Transverse colon (tissue), 4 donors: ENCODE measurements at regions not wholly inside any gene's neighbourhood (a gene's known extent, or its start where the extent isn't known, plus 50 kb on each side); places are given as distances from the start of the nearest gene placed in this dataset.

Source experiments
- DNase-seq: peaks from one replicate; pipeline ENCODE4 v3.0.0-alpha.2; 2019
- H3K27ac ChIP-seq, 4 donors: fragments of 200-600 bp; sonication (generic); 2 replicates each; pipeline ENCODE4 v1.5.1; 2016 to 2018; ENCODE audit warnings: inconsistent platforms in 4 of 4
- H3K27me3 ChIP-seq: fragments of 200-600 bp; sonication (generic); 2 replicates; pipeline ENCODE4 v1.5.1; 2017; ENCODE audit warnings: inconsistent platforms
- H3K36me3 ChIP-seq, 4 donors: fragments of 200-600 bp; sonication (generic); 2 replicates each; pipeline ENCODE4 v1.5.1; 2017 to 2019; ENCODE audit warnings: inconsistent platforms in 4 of 4
- H3K4me1 ChIP-seq, 4 donors: fragments of 200-600 bp; sonication (generic); 2 replicates each; pipeline ENCODE4 v1.5.1; 2017 to 2020; ENCODE audit warnings: inconsistent platforms in 4 of 4
- H3K4me3 ChIP-seq, 4 donors: fragments of 200-600 bp; sonication (generic); 1 replicate in 1 of 4; 2 replicates in 3 of 4; pipeline versions ENCODE4 v1.5.1 to v1.6.1; 2017 to 2019; ENCODE audit warnings: inconsistent platforms in 4 of 4
- H3K9me3 ChIP-seq, 2 donors: fragments of 200-600 bp; sonication (generic); 2 replicates each; pipeline ENCODE4 v1.5.1; 2017 to 2019; ENCODE audit warnings: inconsistent platforms in 2 of 2
- CTCF ChIP-seq, 5 experiments: fragments of 200-600 bp in 3 of 5; fragments of 450-650 bp in 2 of 5; sonication (generic) in 3 of 5; IDR thresholded peaks; 1 replicate in 2 of 5; 2 replicates in 3 of 5; pipeline ENCODE4 v1.5.1; 2016 to 2017; ENCODE audit warnings: antibody characterized with exemption in 5 of 5, inconsistent platforms in 3 of 5, mild to moderate bottlenecking in 2 of 5, moderate library complexity in 1 of 5
- EP300 ChIP-seq: sonication (generic); formaldehyde crosslinking; IDR thresholded peaks from one replicate; pipeline ENCODE4 v1.6.1; 2017; ENCODE audit warnings: antibody characterized with exemption, low read depth
- POLR2A ChIP-seq: fragments of 450-650 bp; IDR thresholded peaks from one replicate; pipeline ENCODE4 v1.6.1; 2016; ENCODE audit warnings: antibody characterized with exemption, mild to moderate bottlenecking, moderate library complexity
- POLR2AphosphoS5 ChIP-seq, 3 donors: sonication (generic); formaldehyde crosslinking; IDR thresholded peaks; one replicate each; pipeline ENCODE4 v1.6.1; 2016; ENCODE audit warnings: antibody characterized with exemption in 3 of 3
- whole genome bisulfite sequencing, 2 donors: methylation state at CpG; one replicate each; pipeline ENCODE4 v1.1.5; 2018; ENCODE audit warnings: low coverage in 1 of 2; 5-methylcytosine and 5-hydroxymethylcytosine counted together
- in situ Hi-C, 4 donors: fragments of 200-750 bp; cut with MboI; loops; one replicate each; pipeline versions ENCODE4 v1.15.0 to v1.15.1; 2017; ENCODE audit warnings: low sequenced_read_pairs in 3 of 4, low pct_ligation_motif_present in 1 of 4, low pct_unique_long_range_greater_than_20kb in 1 of 4
- intact Hi-C: fragments of 100-400 bp; cut with DNase I; formaldehyde crosslinking; loops from one replicate; pipeline ENCODE4 v1.15.1; 2023; ENCODE audit warnings: low total_unique reads

- Histone ChIP-seq H3K4me1 (no peaks in the 10 kb centered on the region), H3K4me3 (no peak overlapping the region), H3K9me3 (no peaks in the 10 kb centered on the region), H3K27me3 (no peaks in the 10 kb centered on the region), H3K27ac (no peak overlapping the region), H3K36me3 (no peaks in the 10 kb centered on the region)
- DNase-seq, result no peak
- in situ Hi-C loops (no loop called here), intact Hi-C loops (no loop called here)
- WGBS, 2 donors, result 87% methylated on average over 1 of the region's 1 CpG; no CpG with 5 or more reads in 1 of the 2 donors
- TF ChIP-seq EP300 (no peak), CTCF (IDR thresholded peaks at IDR 0.05) (no peak), POLR2AphosphoS5 (IDR thresholded peaks at IDR 0.05) (no peak), POLR2A (no peak)
These were observed 582.3 kb upstream of the CNTNAP2 start for GRCh38 chr7:145534301-145534700.

- H3K36me3 ChIP-seq, result no peaks in the 10 kb centered on the region
- TF ChIP-seq CTCF (IDR thresholded peaks at IDR 0.05) (no peak), EP300 (no peak), POLR2A (no peak), POLR2AphosphoS5 (IDR thresholded peaks at IDR 0.05) (no peak)
- H3K9me3 ChIP-seq, result no peaks in the 10 kb centered on the region
- 67 to 71% methylated on average over 3 of the region's 3 CpGs for WGBS, 2 donors
- DNase-seq, result no peak
- H3K27ac ChIP-seq, result no peak overlapping the region
- in situ Hi-C loops (no loop called here), intact Hi-C loops (no loop called here)
- no peaks in the 10 kb centered on the region for H3K27me3 ChIP-seq
- H3K4me1 ChIP-seq, result no peaks in the 10 kb centered on the region
- no peak overlapping the region for H3K4me3 ChIP-seq
These were observed 596.3 kb upstream of the CNTNAP2 start for GRCh38 chr7:145520284-145520683.

GRCh38 chr7:145511004-145511403 is 605.6 kb upstream of the CNTNAP2 start:
- no peak for TF ChIP-seq POLR2A
- no peak for TF ChIP-seq EP300
- TF ChIP-seq POLR2AphosphoS5 (IDR thresholded peaks at IDR 0.05), result no peak
- TF ChIP-seq CTCF (IDR thresholded peaks at IDR 0.05), result no peak
- no peak overlapping the region for H3K27ac ChIP-seq
- H3K36me3 ChIP-seq, result no peaks in the 10 kb centered on the region
- WGBS, 2 donors, result 50 to 76% methylated on average over 2 of the region's 2 CpGs
- DNase-seq, result no peak
- intact Hi-C loops, result no loop called here
- peaks cover 0 to 3% of the 10 kb centered on the region in 2 donors for H3K9me3 ChIP-seq
- H3K4me3 ChIP-seq, result no peak overlapping the region
- in situ Hi-C loops, result no loop called here
- no peaks in the 10 kb centered on the region for H3K4me1 ChIP-seq
- no peaks in the 10 kb centered on the region for H3K27me3 ChIP-seq

GRCh38 chr7:145497911-145498525 is 618.6 kb upstream of the CNTNAP2 start:
- Histone ChIP-seq H3K9me3 (no peaks in the 10 kb centered on the region), H3K4me3 (no peak overlapping the region), H3K27ac (no peak overlapping the region), H3K36me3 (no peaks in the 10 kb centered on the region), H3K4me1 (no peaks in the 10 kb centered on the region), H3K27me3 (no peaks in the 10 kb centered on the region)
- DNase-seq, result no peak
- intact Hi-C loops (no loop called here), in situ Hi-C loops (no loop called here)
- peak in 1 of 3 donors; percentile 22 for TF ChIP-seq POLR2AphosphoS5 (IDR thresholded peaks at IDR 0.05)
- no peak for TF ChIP-seq EP300
- 58 to 68% methylated on average over 3 of the region's 3 CpGs for WGBS, 2 donors

- H3K27ac ChIP-seq, result no peak overlapping the region
- H3K4me3 ChIP-seq, result no peak overlapping the region
- in situ Hi-C loops (no loop called here), intact Hi-C loops (no loop called here)
- no peak for TF ChIP-seq EP300
- no peak for TF ChIP-seq CTCF (IDR thresholded peaks at IDR 0.05)
- no peak for TF ChIP-seq POLR2A
- no peak for TF ChIP-seq POLR2AphosphoS5 (IDR thresholded peaks at IDR 0.05)
- no peaks in the 10 kb centered on the region for H3K36me3 ChIP-seq
- peaks cover 6 to 7% of the 10 kb centered on the region in 2 donors for H3K9me3 ChIP-seq
- H3K27me3 ChIP-seq, result no peaks in the 10 kb centered on the region
- no peak for DNase-seq
- H3K4me1 ChIP-seq, result no peaks in the 10 kb centered on the region
- 77 to 86% methylated on average over 1 of the region's 1 CpG for WGBS, 2 donors
These were observed 626.2 kb upstream of the CNTNAP2 start for GRCh38 chr7:145490356-145490755.
